ENCODE measurements at regions not wholly inside any gene's neighbourhood (a gene's known extent, or its start where the extent isn't known, plus 50 kb on each side); places are given as distances from the start of the nearest gene placed in this dataset.

DNA sequence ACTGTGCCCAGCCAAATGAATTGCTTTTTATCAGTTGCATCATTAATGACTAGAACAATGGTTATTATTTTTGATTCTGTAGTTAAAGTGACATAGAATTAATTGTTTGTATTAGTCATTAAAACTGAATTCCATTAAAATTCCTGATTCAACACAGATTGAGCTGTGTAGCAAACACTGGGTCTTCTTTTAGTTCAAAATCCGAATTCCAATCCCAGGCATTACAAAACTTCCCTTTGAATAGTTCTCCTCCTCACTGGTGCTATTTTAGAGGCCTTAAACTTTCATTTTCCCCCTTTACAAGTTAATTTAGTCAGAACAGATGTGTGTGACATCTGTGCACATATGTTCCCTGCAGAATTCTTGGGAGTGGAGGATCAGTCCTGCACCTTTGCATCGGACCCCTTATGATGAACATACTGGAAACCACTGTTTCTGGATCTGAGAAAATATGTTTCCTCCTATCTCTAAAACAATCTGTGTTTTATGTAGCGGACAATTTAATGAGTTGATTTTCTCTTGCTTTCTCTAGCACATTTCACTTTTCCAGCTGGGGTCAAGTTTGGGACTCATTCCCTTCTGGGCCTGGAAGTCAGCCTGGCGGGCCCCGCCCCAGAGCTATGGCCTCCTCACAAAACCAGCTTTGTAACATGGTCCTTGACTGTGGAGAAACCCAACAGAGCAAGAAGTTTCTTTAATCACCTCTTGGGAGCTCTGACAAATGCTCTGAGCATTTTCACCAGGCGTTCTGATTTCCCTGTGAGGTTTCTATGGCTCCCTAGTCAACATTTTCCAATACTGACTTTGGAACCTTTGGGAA is 87.9 kb upstream of the MAMDC2 start:
- Histone ChIP-seq H3K27me3 (no peaks in the 10 kb centered on the region), H3K36me3 (no peaks in the 10 kb centered on the region), H3K4me3 (no peak overlapping the region), H3K9me3 (no peaks in the 10 kb centered on the region), H3K27ac (no peak overlapping the region), H3K4me1 (no peaks in the 10 kb centered on the region)
- no peak for DNase-seq
- TF ChIP-seq, protein P1, sequence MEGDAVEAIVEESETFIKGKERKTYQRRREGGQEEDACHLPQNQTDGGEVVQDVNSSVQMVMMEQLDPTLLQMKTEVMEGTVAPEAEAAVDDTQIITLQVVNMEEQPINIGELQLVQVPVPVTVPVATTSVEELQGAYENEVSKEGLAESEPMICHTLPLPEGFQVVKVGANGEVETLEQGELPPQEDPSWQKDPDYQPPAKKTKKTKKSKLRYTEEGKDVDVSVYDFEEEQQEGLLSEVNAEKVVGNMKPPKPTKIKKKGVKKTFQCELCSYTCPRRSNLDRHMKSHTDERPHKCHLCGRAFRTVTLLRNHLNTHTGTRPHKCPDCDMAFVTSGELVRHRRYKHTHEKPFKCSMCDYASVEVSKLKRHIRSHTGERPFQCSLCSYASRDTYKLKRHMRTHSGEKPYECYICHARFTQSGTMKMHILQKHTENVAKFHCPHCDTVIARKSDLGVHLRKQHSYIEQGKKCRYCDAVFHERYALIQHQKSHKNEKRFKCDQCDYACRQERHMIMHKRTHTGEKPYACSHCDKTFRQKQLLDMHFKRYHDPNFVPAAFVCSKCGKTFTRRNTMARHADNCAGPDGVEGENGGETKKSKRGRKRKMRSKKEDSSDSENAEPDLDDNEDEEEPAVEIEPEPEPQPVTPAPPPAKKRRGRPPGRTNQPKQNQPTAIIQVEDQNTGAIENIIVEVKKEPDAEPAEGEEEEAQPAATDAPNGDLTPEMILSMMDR (IDR thresholded peaks at IDR 0.05), result no peak
- no peak for TF ChIP-seq POLR2A (IDR thresholded peaks at IDR 0.05)

DNA sequence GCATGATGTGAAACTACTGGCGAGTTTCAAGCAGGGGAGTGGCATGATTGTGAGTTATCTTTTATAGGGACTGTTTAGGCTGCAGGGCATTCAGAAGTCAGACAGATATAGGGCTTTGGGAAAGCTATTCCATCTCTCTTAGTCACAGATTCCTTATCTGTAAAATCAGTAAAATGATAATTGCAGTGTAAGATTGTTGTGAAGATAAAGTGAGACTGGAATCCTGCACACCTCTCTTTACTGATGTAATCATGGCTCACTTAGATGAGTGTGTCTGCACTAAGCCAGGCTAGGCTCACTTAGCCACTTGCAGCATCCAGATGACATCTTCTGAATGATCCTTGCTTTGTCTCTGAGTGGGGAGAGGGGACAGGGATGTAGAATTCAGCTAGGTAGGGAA is 81.8 kb upstream of the MAMDC2 start:
- no peak overlapping the region for H3K27ac ChIP-seq
- TF ChIP-seq, protein P1 (IDR thresholded peaks at IDR 0.05), result no peak
- no peak for TF ChIP-seq POLR2A (IDR thresholded peaks at IDR 0.05)
- H3K9me3 ChIP-seq, result no peaks in the 10 kb centered on the region

DNA sequence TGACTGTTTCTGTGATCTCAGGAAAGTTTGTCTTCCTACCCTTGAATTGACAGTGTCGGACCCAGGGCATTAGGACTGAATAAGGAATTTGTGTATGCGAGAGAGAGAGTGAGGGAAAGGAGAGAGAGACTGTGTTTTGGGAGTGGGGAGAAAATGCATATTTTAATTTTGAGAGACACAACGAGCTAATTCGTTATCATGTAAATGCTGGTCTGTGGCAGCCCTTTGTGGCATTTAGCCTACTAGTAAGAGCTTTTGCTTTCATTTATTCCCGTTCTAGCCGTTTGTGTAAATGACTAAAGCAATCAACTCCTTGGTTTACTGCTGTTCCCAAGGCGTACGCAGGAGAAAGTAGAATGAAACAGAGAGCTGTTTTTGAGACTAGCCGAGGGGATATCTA is 79.8 kb upstream of the MAMDC2 start:
- DNase-seq, result no peak
- H3K27me3 ChIP-seq, result no peaks in the 10 kb centered on the region
- no peak overlapping the region for H3K4me3 ChIP-seq
- H3K36me3 ChIP-seq, result no peaks in the 10 kb centered on the region
- TF ChIP-seq POLR2A (IDR thresholded peaks at IDR 0.05), result no peak
- TF ChIP-seq, protein P1 (IDR thresholded peaks at IDR 0.05), result no peak
- no peaks in the 10 kb centered on the region for H3K9me3 ChIP-seq
- H3K27ac ChIP-seq, result no peak overlapping the region
- no peaks in the 10 kb centered on the region for H3K4me1 ChIP-seq

More for the DNA sequence above, 81.8 kb upstream of the MAMDC2 start:
- Histone ChIP-seq H3K27me3 (no peaks in the 10 kb centered on the region), H3K4me1 (no peaks in the 10 kb centered on the region), H3K36me3 (no peaks in the 10 kb centered on the region), H3K4me3 (no peak overlapping the region)
- DNase-seq, result no peak

DNA sequence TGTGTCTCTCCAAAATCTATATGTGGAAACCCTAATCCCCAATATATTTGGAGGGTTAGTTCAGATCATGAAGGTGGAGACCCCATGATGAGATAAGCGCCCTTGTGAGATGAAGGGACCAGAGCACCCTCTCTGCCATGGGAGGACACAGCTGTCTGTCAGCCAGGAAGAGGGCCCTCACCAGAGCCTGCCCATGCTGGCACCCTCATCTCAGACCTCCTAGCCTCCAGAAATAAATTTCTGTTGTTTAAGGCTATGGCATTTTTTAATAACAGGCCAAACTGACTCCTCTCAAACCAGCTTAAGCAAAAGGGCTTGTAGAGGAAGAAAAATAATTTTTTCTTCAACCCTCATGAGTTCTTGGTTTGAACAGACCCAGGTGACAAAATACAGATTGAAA is 79.2 kb upstream of the MAMDC2 start:
- no peak for DNase-seq
- Histone ChIP-seq H3K4me1 (no peaks in the 10 kb centered on the region), H3K36me3 (no peaks in the 10 kb centered on the region), H3K9me3 (no peaks in the 10 kb centered on the region), H3K27ac (no peak overlapping the region), H3K4me3 (no peak overlapping the region), H3K27me3 (no peaks in the 10 kb centered on the region)
- TF ChIP-seq, protein P1 (IDR thresholded peaks at IDR 0.05), result no peak
- TF ChIP-seq POLR2A (IDR thresholded peaks at IDR 0.05), result no peak

DNA sequence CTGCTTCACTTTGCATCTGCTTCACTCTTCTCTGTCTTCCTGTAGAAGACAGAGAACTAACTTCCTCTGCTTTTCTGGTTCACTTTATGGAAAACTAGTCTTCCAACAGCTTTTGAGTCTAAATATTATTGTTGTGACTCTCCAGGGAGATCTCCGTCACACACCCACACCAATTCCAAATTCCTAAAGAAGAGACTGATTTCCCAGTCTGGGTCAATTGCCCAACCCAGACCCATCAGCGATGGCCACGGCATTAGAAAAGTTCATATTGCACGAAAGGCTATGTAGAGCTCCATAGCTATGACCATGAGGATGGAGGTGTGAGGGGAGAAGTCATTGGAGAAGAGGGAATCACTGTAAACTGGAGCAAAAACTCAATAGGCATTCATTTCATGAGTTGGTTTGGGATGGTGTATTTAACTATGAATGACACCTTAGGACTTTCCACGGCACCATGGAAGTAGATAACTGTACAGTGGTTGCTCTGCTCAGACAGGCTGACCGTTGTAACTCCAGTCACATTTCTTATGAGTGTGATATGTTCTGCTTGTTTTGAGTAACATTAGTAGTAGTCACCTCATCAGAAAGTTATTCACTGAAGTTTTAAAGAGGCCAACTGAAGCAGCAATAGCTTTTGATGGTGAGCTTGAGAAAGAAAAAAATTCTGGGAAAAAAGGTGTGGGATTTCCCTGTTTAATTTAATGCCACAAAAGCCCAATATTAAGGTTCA is 78.1 kb upstream of the MAMDC2 start:
- Histone ChIP-seq H3K4me3 (no peak overlapping the region), H3K9me3 (no peaks in the 10 kb centered on the region), H3K36me3 (no peaks in the 10 kb centered on the region), H3K27me3 (no peaks in the 10 kb centered on the region), H3K4me1 (no peaks in the 10 kb centered on the region), H3K27ac (no peak overlapping the region)
- DNase-seq, result no peak
- TF ChIP-seq POLR2A (IDR thresholded peaks at IDR 0.05), result no peak
- TF ChIP-seq, protein P1 (IDR thresholded peaks at IDR 0.05), result no peak

Measured in Peyer's patch (tissue), 4 donors.